OCI-LY1 (cell line): ENCODE measurements at regions not wholly inside any gene's neighbourhood (a gene's known extent, or its start where the extent isn't known, plus 50 kb on each side); places are given as distances from the start of the nearest gene placed in this dataset.

Experiments used
- H2AFZ ChIP-seq: fragments of 200-600 bp; sonication (generic), shearing (Covaris generic); 2 replicates; pipeline ENCODE4 v1.6.0; 2014; ENCODE audit warnings: antibody characterized with exemption, mild to moderate bottlenecking, low read length
- H3F3A ChIP-seq: fragments of 200-600 bp; sonication (generic), shearing (Covaris generic); 2 replicates; pipeline ENCODE4 v1.6.0; 2014; ENCODE audit warnings: mild to moderate bottlenecking, antibody characterized with exemption, low read length, moderate library complexity; ENCODE audit not compliant: insufficient read depth
- H3K27ac ChIP-seq: fragments of 200-600 bp; sonication (generic); 2 replicates; pipeline ENCODE4 v1.5.1; 2014; ENCODE audit warnings: low read length, mixed run types, mild to moderate bottlenecking, low read depth; ENCODE audit not compliant: poor library complexity, severe bottlenecking
- H3K27me3 ChIP-seq: fragments of 200-600 bp; sonication (generic); 2 replicates; pipeline ENCODE4 v1.6.0; 2014; ENCODE audit warnings: antibody characterized with exemption, mild to moderate bottlenecking, low read length, moderate library complexity; ENCODE audit not compliant: insufficient read depth
- H3K36me3 ChIP-seq: fragments of 200-600 bp; sonication (generic); 2 replicates; pipeline ENCODE4 v1.6.1; 2014; ENCODE audit warnings: mild to moderate bottlenecking, antibody characterized with exemption, low read length, moderate library complexity, mixed read lengths; ENCODE audit not compliant: insufficient read depth
- H3K4me1 ChIP-seq: fragments of 200-600 bp; sonication (generic); 2 replicates; pipeline ENCODE4 v1.5.1; 2014; ENCODE audit warnings: mild to moderate bottlenecking, low read length, moderate library complexity; ENCODE audit not compliant: insufficient read depth, severe bottlenecking
- H3K4me2 ChIP-seq: fragments of 200-600 bp; sonication (generic), shearing (Covaris generic); 2 replicates; pipeline ENCODE4 v1.6.1; 2014; ENCODE audit warnings: low read length
- H3K4me3 ChIP-seq: fragments of 200-600 bp; sonication (generic); 2 replicates; pipeline ENCODE4 v1.5.1; 2014; ENCODE audit warnings: low read length, low read depth, mild to moderate bottlenecking, mixed read lengths; ENCODE audit not compliant: poor library complexity, severe bottlenecking
- H3K79me2 ChIP-seq: fragments of 200-600 bp; shearing (Covaris generic); 2 replicates; pipeline ENCODE4 v1.6.1; 2016; ENCODE audit warnings: mixed run types, low read length, mixed read lengths; ENCODE audit not compliant: insufficient read depth
- H3K9ac ChIP-seq: fragments of 200-600 bp; sonication (generic), shearing (Covaris generic); 2 replicates; pipeline ENCODE4 v1.6.1; 2014; ENCODE audit warnings: mild to moderate bottlenecking, low read length, mixed read lengths
- H3K9me2 ChIP-seq: fragments of 200-600 bp; sonication (generic), shearing (Covaris generic); 2 replicates; pipeline ENCODE4 v1.6.1; 2014; ENCODE audit warnings: low read depth, mild to moderate bottlenecking, low read length, mixed read lengths
- H3K9me3 ChIP-seq: fragments of 200-600 bp; shearing (Covaris generic); 2 replicates; pipeline ENCODE4 v1.6.1; 2014; ENCODE audit warnings: low read length, mixed read lengths
- H4K20me1 ChIP-seq: fragments of 200-600 bp; sonication (generic), shearing (Covaris generic); 2 replicates; pipeline ENCODE4 v1.6.0; 2016; ENCODE audit warnings: mild to moderate bottlenecking, low read length; ENCODE audit not compliant: insufficient read depth
- CTCF ChIP-seq: fragments of 200-600 bp; sonication (generic), shearing (Covaris generic); IDR thresholded peaks from 2 replicates; pipeline ENCODE4 v1.5.1; 2017; ENCODE audit warnings: mild to moderate bottlenecking, antibody characterized with exemption, low read length, moderate library complexity, mixed read lengths
- EZH2 ChIP-seq: fragments of 200-600 bp; sonication (generic), shearing (Covaris generic); IDR thresholded peaks from 2 replicates; pipeline ENCODE4 v1.8.0; 2017; ENCODE audit warnings: borderline replicate concordance, mixed run types, mild to moderate bottlenecking, antibody characterized with exemption, low read length, moderate library complexity, mixed read lengths

DNA sequence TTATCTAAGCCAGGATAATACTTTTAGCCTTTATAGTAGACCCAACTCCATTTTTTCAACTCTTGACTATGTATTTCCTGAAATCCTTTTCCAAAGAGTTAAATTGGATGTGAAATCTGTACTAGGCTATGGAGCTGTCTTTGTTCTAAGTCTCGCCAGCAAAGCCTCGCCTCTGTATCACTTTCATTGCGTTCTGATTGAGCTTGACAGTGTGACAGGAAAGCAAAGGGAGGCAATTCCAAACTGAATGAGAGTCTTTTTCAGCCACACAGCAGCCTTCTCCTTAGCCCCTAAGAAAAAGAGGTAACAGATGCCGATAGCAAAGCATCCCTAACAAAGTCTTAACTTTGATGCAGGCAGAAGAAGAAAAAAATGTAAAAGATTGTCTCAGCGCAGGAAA lies 154.6 kb upstream of the OTX2 start:
- Histone ChIP-seq H3K4me2 (no peak overlapping the region), H3K27me3 (no peaks in the 10 kb centered on the region), H3K4me3 (no peak overlapping the region), H3K9me2 (no peaks in the 10 kb centered on the region), H3K9ac (no peak overlapping the region), H3K36me3 (no peaks in the 10 kb centered on the region), H2AFZ (no peak overlapping the region), H3F3A (no peaks in the 10 kb centered on the region), H3K79me2 (no peaks in the 10 kb centered on the region), H4K20me1 (no peaks in the 10 kb centered on the region), H3K9me3 (no peaks in the 10 kb centered on the region), H3K4me1 (no peaks in the 10 kb centered on the region), H3K27ac (no peak overlapping the region)
- TF ChIP-seq EZH2 (no peak), CTCF (no peak)

GRCh38 chr14:56963381-56963780 lies 153.1 kb upstream of the OTX2 start:
- Histone ChIP-seq H3K79me2 (no peaks in the 10 kb centered on the region), H2AFZ (no peak overlapping the region), H3K27me3 (no peaks in the 10 kb centered on the region), H3K9me3 (no peaks in the 10 kb centered on the region), H3K9me2 (no peaks in the 10 kb centered on the region), H3K27ac (no peak overlapping the region), H3K4me1 (no peaks in the 10 kb centered on the region), H3K36me3 (no peaks in the 10 kb centered on the region), H3F3A (no peaks in the 10 kb centered on the region), H3K9ac (no peak overlapping the region), H4K20me1 (no peaks in the 10 kb centered on the region), H3K4me2 (no peak overlapping the region), H3K4me3 (no peak overlapping the region)
- TF ChIP-seq EZH2 (no peak), CTCF (no peak)

DNA sequence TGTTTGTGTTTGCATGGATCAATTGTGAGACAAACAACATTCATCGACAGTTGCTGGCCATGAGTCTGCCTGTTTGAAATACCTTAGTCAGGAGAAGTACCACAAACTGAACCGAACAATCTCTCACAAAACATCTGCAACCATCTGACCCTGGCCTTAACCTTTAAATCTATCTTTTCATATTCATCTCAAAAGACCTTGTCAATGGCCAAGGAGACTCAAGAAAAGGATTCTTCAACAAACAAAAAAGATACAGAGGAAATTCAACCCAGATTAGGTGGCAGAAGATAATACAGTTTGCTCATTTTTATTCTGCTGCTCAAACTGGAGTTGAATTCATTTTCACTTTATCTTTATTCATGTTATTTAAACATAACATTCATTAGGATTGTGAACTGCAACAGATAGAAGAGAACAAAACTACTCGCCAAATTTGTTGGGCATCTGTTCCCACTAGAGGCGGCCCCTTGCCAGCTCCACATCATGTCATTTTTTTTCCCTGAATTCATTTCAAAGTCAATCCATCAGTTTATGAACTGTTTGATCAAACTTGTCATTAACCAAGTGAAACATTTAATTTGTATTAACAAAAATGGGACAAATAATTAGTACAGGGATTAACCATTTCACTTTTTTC lies 152.3 kb upstream of the OTX2 start:
- no peaks in the 10 kb centered on the region for H3F3A ChIP-seq
- H3K27ac ChIP-seq: no peak overlapping the region
- no peaks in the 10 kb centered on the region for H4K20me1 ChIP-seq
- H3K9me3 ChIP-seq: no peaks in the 10 kb centered on the region
- H3K9me2 ChIP-seq: no peaks in the 10 kb centered on the region
- no peaks in the 10 kb centered on the region for H3K36me3 ChIP-seq
- H3K4me3 ChIP-seq: no peak overlapping the region
- no peak overlapping the region for H2AFZ ChIP-seq
- H3K9ac ChIP-seq: no peak overlapping the region
- no peak overlapping the region for H3K4me2 ChIP-seq
- TF ChIP-seq CTCF: no peak
- TF ChIP-seq EZH2: no peak
- H3K27me3 ChIP-seq: no peaks in the 10 kb centered on the region
- no peaks in the 10 kb centered on the region for H3K79me2 ChIP-seq
- H3K4me1 ChIP-seq: no peaks in the 10 kb centered on the region
